Mesenchymal stem cell (in vitro differentiated cells and primary cell): ENCODE measurements at regions not wholly inside any gene's neighbourhood (a gene's known extent, or its start where the extent isn't known, plus 50 kb on each side); places are given as distances from the start of the nearest gene placed in this dataset.

Experiments
- DNase-seq: peaks from one replicate; pipeline ENCODE4 v3.0.0-alpha.2; 2013
- H2AFZ ChIP-seq: one replicate; pipeline ENCODE4 v1.6.1; 2013; ENCODE audit warnings: low read depth, mild to moderate bottlenecking, control low read depth, inconsistent platforms, low read length, moderate library complexity
- H2AK5ac ChIP-seq: 2 replicates; pipeline ENCODE4 v1.6.1; 2013; ENCODE audit warnings: low read length, moderate library complexity, mild to moderate bottlenecking, inconsistent platforms; ENCODE audit not compliant: severe bottlenecking
- H2BK120ac ChIP-seq: one replicate; pipeline ENCODE4 v1.6.1; 2013; ENCODE audit warnings: low read depth, mild to moderate bottlenecking, inconsistent platforms, low read length, moderate library complexity
- H2BK12ac ChIP-seq, 2 experiments: one replicate each; pipeline ENCODE4 v1.6.1; 2013; ENCODE audit warnings: inconsistent platforms in 2 of 2, low read length in 2 of 2, mild to moderate bottlenecking in 2 of 2, moderate library complexity in 2 of 2, control low read depth in 1 of 2
- H2BK15ac ChIP-seq: one replicate; pipeline ENCODE4 v1.6.1; 2013; ENCODE audit warnings: mild to moderate bottlenecking, low read depth, inconsistent platforms; ENCODE audit not compliant: poor library complexity, severe bottlenecking
- H2BK5ac ChIP-seq: 2 replicates; pipeline ENCODE4 v1.6.1; 2013; ENCODE audit warnings: low read depth, mild to moderate bottlenecking, low read length, control low read depth, inconsistent platforms; ENCODE audit not compliant: poor library complexity, severe bottlenecking
- H3K14ac ChIP-seq, 2 experiments: one replicate each; pipeline ENCODE4 v1.6.1; 2013; ENCODE audit warnings: inconsistent platforms in 2 of 2, low read length in 2 of 2, control low read depth in 1 of 2, mild to moderate bottlenecking in 1 of 2, moderate library complexity in 1 of 2
- H3K18ac ChIP-seq, 2 experiments: one replicate each; pipeline ENCODE4 v1.6.1; 2013; ENCODE audit warnings: inconsistent platforms in 2 of 2, low read length in 2 of 2, control low read depth in 1 of 2, low read depth in 1 of 2, mild to moderate bottlenecking in 1 of 2
- H3K23ac ChIP-seq, 2 experiments: one replicate each; pipeline ENCODE4 v1.6.1; 2013; ENCODE audit warnings: inconsistent platforms in 2 of 2, low read length in 2 of 2, mild to moderate bottlenecking in 2 of 2, moderate library complexity in 2 of 2, control low read depth in 1 of 2
- H3K27ac ChIP-seq: 2 replicates; pipeline ENCODE4 v1.5.1; 2013; ENCODE audit warnings: mild to moderate bottlenecking, moderate library complexity, low read length, control low read depth, inconsistent platforms; ENCODE audit not compliant: poor library complexity, severe bottlenecking
- H3K27me3 ChIP-seq, 2 experiments: 2 replicates each; pipeline versions ENCODE4 v1.6.1 to v1.7.0; 2013; ENCODE audit warnings: low read length in 2 of 2, mild to moderate bottlenecking in 2 of 2, moderate library complexity in 2 of 2, control low read depth in 1 of 2, inconsistent platforms in 1 of 2; ENCODE audit not compliant: control insufficient read depth in 1 of 2, insufficient read depth in 1 of 2
- H3K36me3 ChIP-seq, 2 experiments: 2 replicates each; pipeline versions ENCODE4 v1.6.1 to v1.7.0; 2013; ENCODE audit warnings: low read length in 2 of 2, control low read depth in 1 of 2, inconsistent platforms in 1 of 2, low read depth in 1 of 2, mild to moderate bottlenecking in 1 of 2; ENCODE audit not compliant: insufficient read depth in 2 of 2, control insufficient read depth in 1 of 2
- H3K4ac ChIP-seq, 2 experiments: one replicate each; pipeline ENCODE4 v1.6.1; 2013; ENCODE audit warnings: inconsistent platforms in 2 of 2, low read length in 2 of 2, mild to moderate bottlenecking in 2 of 2, moderate library complexity in 2 of 2, control low read depth in 1 of 2, low read depth in 1 of 2
- H3K4me1 ChIP-seq: 2 replicates; pipeline ENCODE4 v1.6.1; 2013; ENCODE audit warnings: low read depth, low read length, control low read depth; ENCODE audit not compliant: control insufficient read depth, insufficient read depth
- H3K4me2 ChIP-seq: 2 replicates; pipeline ENCODE4 v1.6.1; 2013; ENCODE audit warnings: low read length, mild to moderate bottlenecking, inconsistent platforms; ENCODE audit not compliant: poor library complexity, severe bottlenecking
- H3K4me3 ChIP-seq, 2 experiments: 2 replicates each; pipeline versions ENCODE4 v1.5.1 to v1.7.0; 2013; ENCODE audit warnings: low read length in 2 of 2, mild to moderate bottlenecking in 2 of 2, control low read depth in 1 of 2, low read depth in 1 of 2; ENCODE audit not compliant: insufficient read depth in 1 of 2
- H3K79me1 ChIP-seq: replicated peaks from 2 replicates; pipeline ENCODE4 v1.6.1; 2013; ENCODE audit warnings: mild to moderate bottlenecking, control low read depth, low read length, inconsistent platforms; ENCODE audit not compliant: poor library complexity, severe bottlenecking
- H3K9ac ChIP-seq: 2 replicates; pipeline ENCODE4 v1.7.0; 2013; ENCODE audit warnings: mild to moderate bottlenecking, low read length, moderate library complexity
- H3K9me3 ChIP-seq: 2 replicates; pipeline ENCODE4 v1.7.0; 2013; ENCODE audit warnings: mild to moderate bottlenecking, low read length; ENCODE audit not compliant: control insufficient read depth
- H4K8ac ChIP-seq: one replicate; pipeline ENCODE4 v1.6.1; 2013; ENCODE audit warnings: inconsistent platforms, mild to moderate bottlenecking, low read length, moderate library complexity
- H4K91ac ChIP-seq: one replicate; pipeline ENCODE4 v1.6.1; 2013; ENCODE audit warnings: mild to moderate bottlenecking, low read length, inconsistent platforms
- WGBS: methylation state at CpG from one replicate; pipeline ENCODE4 v1.1.7; 2013; ENCODE audit warnings: mixed read lengths; 5-methylcytosine and 5-hydroxymethylcytosine counted together

DNA sequence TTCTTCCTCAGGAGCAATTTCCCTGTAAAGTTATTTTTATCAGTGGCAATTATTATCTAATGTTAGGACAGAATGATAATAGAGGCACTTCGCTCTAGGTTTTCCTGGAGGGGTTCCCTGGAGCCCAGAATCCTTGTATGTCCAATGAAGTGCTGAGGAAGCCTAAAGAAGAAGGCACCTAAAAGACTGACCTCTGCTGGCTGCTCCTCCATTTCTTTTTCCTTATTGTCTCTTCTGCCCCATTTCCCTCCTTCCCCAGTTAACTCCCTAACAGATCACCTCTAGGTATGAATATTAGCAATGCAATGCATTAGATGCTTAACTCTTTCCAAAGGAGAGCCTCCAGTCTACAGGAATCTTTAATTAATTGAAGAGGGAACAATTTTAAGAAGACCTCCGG, 985.4 kb downstream of the DIAPH3 start:
- peak; percentile 14 for DNase-seq
- no peak overlapping the region for H3K23ac ChIP-seq
- no peaks in the 10 kb centered on the region for H3K79me1 ChIP-seq
- H3K9me3 ChIP-seq = no peaks in the 10 kb centered on the region
- no peak overlapping the region for H3K18ac ChIP-seq
- H3K4ac ChIP-seq = no peak overlapping the region
- H2AFZ ChIP-seq = no peak overlapping the region
- H3K27me3 ChIP-seq = no peaks in the 10 kb centered on the region
- no peak overlapping the region for H2BK12ac ChIP-seq
- no peak overlapping the region for H3K14ac ChIP-seq
- H2BK15ac ChIP-seq = no peak overlapping the region
- H4K91ac ChIP-seq = no peak overlapping the region
- no peak overlapping the region for H3K4me3 ChIP-seq
- no peaks in the 10 kb centered on the region for H3K36me3 ChIP-seq
- H3K4me2 ChIP-seq = no peak overlapping the region
- H3K9ac ChIP-seq = no peak overlapping the region
- no peak overlapping the region for H3K27ac ChIP-seq
- no peak overlapping the region for H2BK120ac ChIP-seq
- no peak overlapping the region for H2AK5ac ChIP-seq
- no peak overlapping the region for H2BK5ac ChIP-seq
- 100% methylated on average over 1 of the region's 2 CpGs for WGBS
- H4K8ac ChIP-seq = no peak overlapping the region
- H3K4me1 ChIP-seq = no peaks in the 10 kb centered on the region

GRCh38 chr13:59182241-59182640, 981.5 kb downstream of the DIAPH3 start:
- Histone ChIP-seq H2BK5ac (no peak overlapping the region), H3K18ac (no peak overlapping the region), H3K4me2 (no peak overlapping the region), H3K4me3 (no peak overlapping the region), H4K91ac (no peak overlapping the region), H3K14ac (no peak overlapping the region), H3K27ac (no peak overlapping the region), H2BK12ac (no peak overlapping the region), H3K27me3 (no peaks in the 10 kb centered on the region), H3K9me3 (no peaks in the 10 kb centered on the region), H2AFZ (no peak overlapping the region), H3K9ac (no peak overlapping the region), H3K23ac (no peak overlapping the region), H3K79me1 (no peaks in the 10 kb centered on the region), H3K4me1 (no peaks in the 10 kb centered on the region), H3K36me3 (no peaks in the 10 kb centered on the region), H3K4ac (no peak overlapping the region), H4K8ac (no peak overlapping the region), H2BK15ac (no peak overlapping the region), H2BK120ac (no peak overlapping the region), H2AK5ac (no peak overlapping the region)
- 90% methylated on average over 3 of the region's 4 CpGs for WGBS
- no peak for DNase-seq

DNA sequence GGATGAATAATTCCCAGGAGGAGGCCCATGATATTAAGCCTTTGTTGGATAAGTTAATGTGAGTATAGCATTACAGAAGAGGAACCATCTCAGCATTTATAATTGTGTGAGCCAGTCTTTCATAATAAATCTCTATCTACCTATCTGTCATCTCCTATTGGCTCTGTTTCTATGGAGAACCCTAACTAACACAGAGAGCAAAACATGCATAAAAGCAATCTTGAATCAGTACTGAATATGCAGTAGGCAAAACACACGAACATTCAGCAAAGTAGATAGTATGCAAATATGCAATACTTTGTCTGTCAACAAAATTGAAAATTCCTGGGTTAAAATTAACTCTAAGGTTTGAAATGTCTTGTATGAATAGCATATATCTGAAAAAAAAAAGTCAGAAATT, 966.3 kb downstream of the DIAPH3 start:
- Histone ChIP-seq H3K4me1 (no peaks in the 10 kb centered on the region), H2AK5ac (no peak overlapping the region), H3K4ac (no peak overlapping the region), H3K23ac (no peak overlapping the region), H3K9me3 (no peaks in the 10 kb centered on the region), H3K9ac (no peak overlapping the region), H3K4me3 (no peak overlapping the region), H3K36me3 (no peaks in the 10 kb centered on the region), H2BK5ac (no peak overlapping the region), H3K18ac (no peak overlapping the region), H4K91ac (no peak overlapping the region), H3K4me2 (no peak overlapping the region), H4K8ac (no peak overlapping the region), H3K14ac (no peak overlapping the region), H3K79me1 (no peaks in the 10 kb centered on the region), H2BK120ac (no peak overlapping the region), H2AFZ (no peak overlapping the region), H2BK15ac (no peak overlapping the region), H3K27me3 (no peaks in the 10 kb centered on the region), H3K27ac (no peak overlapping the region), H2BK12ac (no peak overlapping the region)
- DNase-seq = no peak
- no CpG with 5 or more reads among the region's 1 CpG for WGBS

- Histone ChIP-seq H3K4me3 (no peak overlapping the region), H4K91ac (no peak overlapping the region), H3K18ac (no peak overlapping the region), H2BK15ac (no peak overlapping the region), H2AK5ac (no peak overlapping the region), H3K23ac (no peak overlapping the region), H3K9me3 (no peaks in the 10 kb centered on the region), H2BK120ac (no peak overlapping the region), H3K27me3 (no peaks in the 10 kb centered on the region), H3K4me1 (no peaks in the 10 kb centered on the region), H3K36me3 (no peaks in the 10 kb centered on the region), H3K79me1 (no peaks in the 10 kb centered on the region), H2AFZ (no peak overlapping the region), H3K14ac (no peak overlapping the region), H4K8ac (no peak overlapping the region), H2BK5ac (no peak overlapping the region), H3K27ac (no peak overlapping the region), H3K9ac (no peak overlapping the region), H3K4me2 (no peak overlapping the region), H2BK12ac (no peak overlapping the region), H3K4ac (no peak overlapping the region)
- DNase-seq = peak; percentile 43
- 57% methylated on average over 1 of the region's 2 CpGs for WGBS
Measured at GRCh38 chr13:59201841-59202240, 961.9 kb downstream of the DIAPH3 start.
